Rectal smooth muscle tissue (tissue), 1 donor: ENCODE measurements at regions not wholly inside any gene's neighbourhood (a gene's known extent, or its start where the extent isn't known, plus 50 kb on each side); places are given as distances from the start of the nearest gene placed in this dataset.

ENCODE experiments used
- H3K27ac ChIP-seq: one replicate; pipeline ENCODE4 v1.7.0; 2013; ENCODE audit warnings: low read depth, low read length, inconsistent platforms
- H3K27me3 ChIP-seq: one replicate; pipeline ENCODE4 v1.7.0; 2013; ENCODE audit warnings: low read length; ENCODE audit not compliant: control insufficient read depth, insufficient read depth
- H3K36me3 ChIP-seq: one replicate; pipeline ENCODE4 v1.7.0; 2013; ENCODE audit warnings: low read length; ENCODE audit not compliant: control insufficient read depth, insufficient read depth
- H3K4me1 ChIP-seq: one replicate; pipeline ENCODE4 v1.7.0; 2013; ENCODE audit warnings: low read length; ENCODE audit not compliant: control insufficient read depth, insufficient read depth
- H3K4me3 ChIP-seq: one replicate; pipeline ENCODE4 v1.7.0; 2013; ENCODE audit warnings: low read length
- H3K9ac ChIP-seq: one replicate; pipeline ENCODE4 v1.7.0; 2013; ENCODE audit warnings: low read length

DNA sequence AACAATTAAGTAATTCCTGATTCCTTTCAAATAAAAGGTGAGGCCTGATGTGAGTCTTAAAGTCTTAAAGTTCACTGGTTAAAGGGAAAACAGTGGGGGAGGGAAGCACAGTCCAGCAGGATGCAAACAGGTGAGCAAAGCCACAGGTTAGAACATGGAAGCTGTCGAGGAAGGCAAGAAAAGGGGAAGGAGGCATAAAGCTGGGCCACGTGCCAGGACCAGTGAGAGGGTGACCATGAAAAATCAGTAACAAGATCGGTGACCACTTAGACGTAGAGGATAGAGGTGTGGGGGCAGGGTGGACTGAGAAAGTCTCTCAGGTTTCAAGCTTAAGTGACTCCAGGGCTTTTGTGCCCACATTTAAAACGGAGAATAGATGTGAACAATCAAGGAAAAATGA, 231.3 kb downstream of the SETD4 start:
- Histone ChIP-seq H3K9ac (no peak overlapping the region), H3K36me3 (no peaks in the 10 kb centered on the region), H3K27me3 (no peaks in the 10 kb centered on the region), H3K4me3 (no peak overlapping the region), H3K27ac (no peak overlapping the region), H3K4me1 (no peaks in the 10 kb centered on the region)

DNA sequence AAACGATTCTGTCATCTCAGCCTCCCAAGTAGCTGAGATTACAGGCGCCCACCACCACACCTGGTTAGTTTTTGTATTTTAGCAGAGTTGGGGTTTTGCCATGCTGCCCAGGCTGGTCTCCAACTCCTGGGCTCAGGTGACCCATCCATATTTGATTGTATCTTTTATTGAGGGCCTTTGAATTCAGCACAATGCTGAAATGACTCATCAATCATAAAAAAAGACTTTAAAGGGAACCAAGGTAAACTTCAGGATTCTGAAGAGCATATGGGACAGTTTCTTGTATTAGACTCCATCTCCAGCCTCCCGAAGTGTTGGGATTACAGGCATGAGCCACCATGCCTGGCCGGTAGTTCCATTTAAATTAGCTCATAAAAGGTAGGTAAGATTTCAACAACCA, 232.2 kb downstream of the SETD4 start:
- no peak overlapping the region for H3K27ac ChIP-seq
- no peaks in the 10 kb centered on the region for H3K27me3 ChIP-seq

DNA sequence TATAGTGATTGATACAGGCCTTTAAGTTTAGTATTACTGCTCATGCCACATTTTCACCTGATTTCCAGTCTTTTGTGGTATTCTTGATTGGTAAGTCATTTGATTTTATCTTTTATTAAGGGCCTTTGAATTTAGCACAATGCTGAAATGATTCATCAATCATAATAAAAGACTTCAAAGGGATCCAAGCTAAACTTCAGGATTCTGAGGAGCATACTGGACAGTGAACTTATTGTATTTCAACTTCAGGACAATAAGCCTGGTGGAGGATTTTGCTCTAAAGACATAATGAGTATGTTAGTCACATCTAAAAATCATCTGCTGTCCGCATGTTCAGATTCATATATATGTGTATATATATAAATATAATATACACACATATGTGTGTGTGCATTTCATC, 233.3 kb downstream of the SETD4 start:
- no peak overlapping the region for H3K27ac ChIP-seq
- no peak overlapping the region for H3K4me3 ChIP-seq
- no peaks in the 10 kb centered on the region for H3K27me3 ChIP-seq
- H3K36me3 ChIP-seq = no peaks in the 10 kb centered on the region
- H3K9ac ChIP-seq = no peak overlapping the region
- H3K4me1 ChIP-seq = no peaks in the 10 kb centered on the region

More for the DNA sequence above, 232.2 kb downstream of the SETD4 start:
- Histone ChIP-seq H3K4me1 (no peaks in the 10 kb centered on the region), H3K4me3 (no peak overlapping the region), H3K36me3 (no peaks in the 10 kb centered on the region), H3K9ac (no peak overlapping the region)

DNA sequence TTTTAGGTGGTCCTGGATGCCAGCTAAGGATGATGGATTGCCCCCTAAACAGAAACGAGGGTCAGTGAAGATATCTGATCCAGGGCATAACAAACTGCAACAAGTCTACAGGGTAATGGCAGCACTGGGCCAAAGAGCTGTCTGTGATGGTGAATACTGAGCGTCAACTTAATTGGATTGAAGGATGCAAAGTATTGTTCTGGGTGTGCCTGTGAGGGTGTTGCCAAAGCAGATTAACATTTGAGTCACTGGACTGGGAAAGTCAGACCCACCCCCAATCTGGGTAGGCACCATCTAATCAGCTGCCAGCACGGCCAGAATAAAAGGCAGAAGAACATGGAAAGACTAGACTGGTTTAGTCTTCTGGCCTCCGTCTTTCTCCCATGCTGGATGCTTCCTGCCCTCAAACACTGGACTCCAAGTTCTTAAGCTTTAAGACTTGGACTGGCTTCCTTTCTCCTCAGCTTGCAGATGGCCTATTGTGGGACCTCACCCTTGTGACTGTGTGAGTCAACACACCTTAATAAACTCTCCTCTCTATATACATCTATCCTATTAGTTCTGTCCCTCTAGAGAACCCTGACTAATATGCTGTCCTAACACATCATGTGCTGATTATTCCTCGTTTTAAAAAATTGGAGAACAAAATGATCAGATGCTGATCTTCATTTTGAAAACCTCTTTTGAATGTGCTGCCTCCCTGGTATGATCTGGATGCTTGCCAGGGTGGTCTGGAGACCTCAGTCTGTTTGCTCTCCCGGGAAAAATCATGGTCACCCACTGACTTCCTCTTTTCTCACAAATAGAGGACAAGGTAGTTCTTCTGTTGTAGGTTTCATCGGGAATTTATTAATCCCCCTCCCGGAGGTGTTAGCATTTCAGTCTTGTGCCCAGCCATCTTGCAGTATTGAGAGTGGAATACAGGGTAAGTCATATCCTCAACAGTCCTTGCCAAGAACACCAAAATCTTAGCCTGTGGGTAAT, 234.7 kb downstream of the SETD4 start:
- Histone ChIP-seq H3K27me3 (no peaks in the 10 kb centered on the region), H3K4me1 (no peaks in the 10 kb centered on the region), H3K36me3 (no peaks in the 10 kb centered on the region), H3K9ac (no peak overlapping the region), H3K4me3 (no peak overlapping the region), H3K27ac (no peak overlapping the region)

DNA sequence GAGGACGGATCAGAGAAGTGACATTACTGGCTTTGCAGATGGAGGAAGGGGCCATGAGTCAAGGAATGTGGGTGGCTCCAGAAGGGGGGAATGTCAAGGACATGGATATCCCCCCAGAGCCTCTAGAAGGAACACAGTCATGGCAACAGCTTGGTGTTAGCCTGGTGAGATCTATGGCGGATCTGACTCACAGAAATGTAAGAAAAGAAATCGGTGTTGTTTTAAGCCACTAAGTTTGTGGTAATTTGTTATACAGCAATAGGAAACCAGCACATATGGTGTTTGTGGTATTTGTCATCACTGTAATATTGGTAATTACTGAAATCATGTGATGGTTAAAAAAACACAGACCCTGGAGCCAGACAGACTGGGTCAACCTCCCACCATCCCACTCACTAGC, 236.2 kb downstream of the SETD4 start:
- Histone ChIP-seq H3K27ac (no peak overlapping the region), H3K27me3 (no peaks in the 10 kb centered on the region), H3K4me3 (no peak overlapping the region), H3K4me1 (no peaks in the 10 kb centered on the region), H3K9ac (no peak overlapping the region), H3K36me3 (no peaks in the 10 kb centered on the region)

DNA sequence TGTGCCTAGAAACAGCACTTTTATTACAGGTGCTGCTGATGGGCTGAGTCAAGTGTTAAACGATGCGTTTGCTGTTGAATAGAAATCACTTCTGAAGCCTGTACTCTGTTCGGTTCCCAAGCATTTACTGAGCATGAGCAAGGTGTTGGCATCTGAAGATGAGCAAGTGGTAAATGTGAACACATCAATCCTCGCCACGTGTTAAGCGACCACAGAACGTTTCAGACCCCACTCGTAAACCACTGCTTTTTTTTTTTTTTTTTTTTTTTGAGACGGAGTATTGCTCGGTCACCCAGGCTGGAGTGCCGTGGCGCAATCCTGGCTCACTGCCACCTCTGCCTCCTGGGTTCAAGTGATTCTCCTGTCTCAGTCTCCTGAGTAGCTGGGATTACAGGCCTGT, 241.2 kb downstream of the SETD4 start:
- H3K36me3 ChIP-seq = no peaks in the 10 kb centered on the region
- H3K27me3 ChIP-seq = no peaks in the 10 kb centered on the region

DNA sequence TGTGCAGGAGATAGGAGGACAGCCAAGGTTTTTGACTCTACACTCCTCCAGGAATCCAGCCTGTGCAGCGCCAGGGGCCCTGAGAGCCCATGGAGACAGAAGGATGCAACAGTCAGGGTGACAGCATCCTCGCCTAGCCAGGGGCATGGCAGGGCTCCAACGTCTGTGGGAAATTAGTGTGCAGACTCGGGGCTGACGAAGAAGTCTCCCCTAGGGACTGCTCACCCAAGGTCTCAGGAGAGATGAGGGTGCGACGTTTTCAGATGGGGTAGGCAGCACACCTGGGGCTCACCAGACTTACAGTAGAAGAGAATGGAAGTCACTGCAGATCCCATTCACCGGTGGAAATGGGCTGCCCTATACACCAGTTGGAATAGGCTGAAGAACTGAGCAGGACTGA, 241.7 kb downstream of the SETD4 start:
- Histone ChIP-seq H3K36me3 (no peaks in the 10 kb centered on the region), H3K27ac (no peak overlapping the region), H3K4me3 (no peak overlapping the region), H3K27me3 (no peaks in the 10 kb centered on the region), H3K9ac (no peak overlapping the region), H3K4me1 (no peaks in the 10 kb centered on the region)

More for the DNA sequence above, 241.2 kb downstream of the SETD4 start:
- Histone ChIP-seq H3K4me3 (no peak overlapping the region), H3K27ac (no peak overlapping the region), H3K4me1 (no peaks in the 10 kb centered on the region), H3K9ac (no peak overlapping the region)

DNA sequence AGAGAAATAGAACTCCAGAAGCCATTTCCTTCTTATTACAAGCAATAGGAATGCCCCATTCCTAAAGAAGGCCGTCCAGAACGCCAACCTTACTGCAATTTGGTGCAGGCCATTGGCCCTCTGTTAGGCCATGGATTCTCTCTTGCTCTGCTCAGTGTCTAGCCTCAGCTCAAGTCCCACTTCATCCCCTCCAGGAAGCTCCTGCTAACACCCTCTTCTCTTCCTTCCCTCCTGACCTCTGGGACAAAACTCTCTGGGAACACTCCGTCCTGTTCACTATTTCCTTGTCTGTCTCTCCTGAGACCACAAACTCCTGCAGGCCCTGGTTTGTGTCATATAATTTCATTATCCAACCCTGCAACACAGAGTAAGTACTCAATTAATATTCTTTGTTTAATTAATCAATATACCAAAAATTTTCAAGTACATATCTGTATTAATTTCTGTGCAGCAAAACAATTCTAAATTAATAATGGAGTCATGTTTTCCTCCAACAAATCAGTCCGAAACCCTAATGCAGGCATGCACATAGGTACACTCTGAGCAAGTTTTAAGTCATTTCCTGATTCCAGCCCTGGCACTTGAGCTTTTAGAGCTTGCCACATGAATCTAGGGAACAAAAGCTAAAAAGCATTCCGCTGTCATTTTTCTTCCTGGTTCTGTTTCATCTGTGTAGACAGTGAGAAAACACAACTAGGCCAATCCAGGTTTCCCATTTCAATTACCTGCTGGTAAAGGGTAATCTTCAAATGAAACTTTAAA, 245.3 kb downstream of the SETD4 start:
- Histone ChIP-seq H3K9ac (no peak overlapping the region), H3K4me1 (no peaks in the 10 kb centered on the region), H3K27me3 (no peaks in the 10 kb centered on the region), H3K4me3 (no peak overlapping the region), H3K36me3 (no peaks in the 10 kb centered on the region), H3K27ac (no peak overlapping the region)

DNA sequence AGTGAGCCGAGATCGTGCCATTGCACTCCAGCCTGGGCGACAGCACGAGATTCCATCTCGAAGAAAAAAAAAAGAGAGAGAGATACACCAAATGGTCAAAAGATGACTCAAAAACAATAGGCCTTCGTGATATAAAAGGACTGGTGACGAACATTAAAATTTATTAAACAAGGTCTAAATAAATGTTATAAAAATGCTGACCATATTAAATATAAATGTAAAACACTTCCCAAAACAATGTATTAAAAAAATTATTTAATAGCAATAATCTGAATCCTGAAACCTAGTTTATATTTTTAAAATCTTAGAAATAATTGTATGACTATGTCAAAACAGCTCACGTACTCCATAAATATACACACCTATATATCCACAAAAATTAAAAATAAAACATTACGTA, 247.6 kb downstream of the SETD4 start:
- Histone ChIP-seq H3K27me3 (no peaks in the 10 kb centered on the region), H3K9ac (no peak overlapping the region), H3K4me1 (no peaks in the 10 kb centered on the region), H3K4me3 (no peak overlapping the region), H3K36me3 (no peaks in the 10 kb centered on the region), H3K27ac (no peak overlapping the region)

DNA sequence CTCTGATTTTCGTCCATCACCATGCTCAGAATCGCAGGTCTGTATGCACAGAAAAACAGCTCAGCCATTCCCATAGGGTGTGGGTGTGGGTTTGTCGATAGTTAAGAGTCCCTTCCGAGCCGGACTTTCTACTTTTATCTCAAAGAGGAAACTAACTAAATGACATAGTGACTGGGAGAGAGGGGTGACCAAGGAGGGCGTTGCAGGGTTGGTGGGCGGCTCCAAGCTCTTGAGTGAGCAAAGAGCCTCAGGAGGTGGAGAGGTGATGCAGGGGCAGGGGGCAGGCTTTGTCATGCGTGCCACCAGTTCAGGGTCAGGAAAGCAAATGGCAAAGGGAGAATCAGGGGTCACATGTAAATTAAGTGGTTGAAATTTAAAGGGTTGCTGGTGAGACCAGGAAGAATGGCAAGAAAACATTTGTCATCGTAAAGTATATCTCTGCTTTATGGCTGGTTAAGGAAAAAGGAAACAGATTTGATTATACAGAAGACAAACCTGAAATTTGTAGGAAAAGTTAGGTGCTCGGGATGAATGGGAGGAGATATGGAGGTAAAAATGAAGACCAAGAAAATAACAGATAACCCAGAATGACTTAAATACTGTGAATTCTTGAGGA, 249.0 kb downstream of the SETD4 start:
- Histone ChIP-seq H3K27me3 (no peaks in the 10 kb centered on the region), H3K4me1 (no peaks in the 10 kb centered on the region)

DNA sequence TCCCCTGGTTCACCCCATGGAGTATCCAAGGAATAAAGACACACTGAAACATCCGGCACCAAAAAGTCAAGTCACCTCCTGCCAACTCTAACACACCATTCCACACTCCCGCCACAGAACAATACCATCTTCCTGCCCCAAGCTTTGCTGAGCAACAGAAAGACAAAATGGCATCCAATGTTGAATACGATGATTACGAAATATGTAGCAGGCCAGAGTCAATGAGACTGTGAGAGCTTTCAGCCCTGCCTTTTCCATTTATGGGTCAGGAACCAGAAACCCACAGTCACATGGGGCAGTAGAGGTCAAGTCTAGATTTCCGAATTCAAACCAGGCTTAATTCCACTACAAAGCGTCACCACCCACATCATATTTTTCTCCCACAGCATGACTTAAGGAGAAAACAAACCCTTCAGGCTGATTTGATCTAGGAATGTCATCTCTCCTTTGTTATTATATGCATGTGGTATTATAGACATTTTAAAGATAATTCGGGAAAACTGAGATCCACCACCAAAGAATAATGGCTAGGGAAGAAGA, 249.8 kb downstream of the SETD4 start:
- H3K36me3 ChIP-seq = no peaks in the 10 kb centered on the region
- H3K4me3 ChIP-seq = no peak overlapping the region
- no peaks in the 10 kb centered on the region for H3K4me1 ChIP-seq
- H3K9ac ChIP-seq = no peak overlapping the region
- H3K27ac ChIP-seq = no peak overlapping the region
- H3K27me3 ChIP-seq = no peaks in the 10 kb centered on the region

More for the DNA sequence above, 249.0 kb downstream of the SETD4 start:
- Histone ChIP-seq H3K9ac (no peak overlapping the region), H3K4me3 (no peak overlapping the region), H3K36me3 (no peaks in the 10 kb centered on the region), H3K27ac (no peak overlapping the region)

DNA sequence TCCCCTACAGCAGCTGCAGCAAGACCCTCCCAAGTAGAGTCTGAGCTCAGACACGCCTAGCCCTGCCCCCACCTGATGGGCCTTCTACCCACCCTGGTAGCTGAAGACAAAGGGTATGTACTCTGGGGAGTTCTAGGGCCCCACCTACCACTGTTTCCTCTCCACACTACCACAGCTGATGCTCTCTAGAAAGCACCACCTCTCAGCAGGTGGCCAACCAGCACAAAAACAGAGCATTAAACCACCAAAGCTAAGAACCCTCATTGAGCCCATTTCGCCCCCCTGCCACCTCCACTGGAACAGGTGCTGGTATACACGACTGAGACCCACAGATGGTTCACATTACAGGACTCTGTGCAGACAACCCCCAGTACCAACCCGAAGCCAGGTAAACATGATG, 258.9 kb downstream of the SETD4 start:
- H3K4me3 ChIP-seq = no peak overlapping the region
- H3K27me3 ChIP-seq = no peaks in the 10 kb centered on the region
- no peak overlapping the region for H3K27ac ChIP-seq
- no peaks in the 10 kb centered on the region for H3K36me3 ChIP-seq
- H3K9ac ChIP-seq = no peak overlapping the region
- H3K4me1 ChIP-seq = no peaks in the 10 kb centered on the region
